ENCODE measurements at regions not wholly inside any gene's neighbourhood (a gene's known extent, or its start where the extent isn't known, plus 50 kb on each side); places are given as distances from the start of the nearest gene placed in this dataset.

DNA sequence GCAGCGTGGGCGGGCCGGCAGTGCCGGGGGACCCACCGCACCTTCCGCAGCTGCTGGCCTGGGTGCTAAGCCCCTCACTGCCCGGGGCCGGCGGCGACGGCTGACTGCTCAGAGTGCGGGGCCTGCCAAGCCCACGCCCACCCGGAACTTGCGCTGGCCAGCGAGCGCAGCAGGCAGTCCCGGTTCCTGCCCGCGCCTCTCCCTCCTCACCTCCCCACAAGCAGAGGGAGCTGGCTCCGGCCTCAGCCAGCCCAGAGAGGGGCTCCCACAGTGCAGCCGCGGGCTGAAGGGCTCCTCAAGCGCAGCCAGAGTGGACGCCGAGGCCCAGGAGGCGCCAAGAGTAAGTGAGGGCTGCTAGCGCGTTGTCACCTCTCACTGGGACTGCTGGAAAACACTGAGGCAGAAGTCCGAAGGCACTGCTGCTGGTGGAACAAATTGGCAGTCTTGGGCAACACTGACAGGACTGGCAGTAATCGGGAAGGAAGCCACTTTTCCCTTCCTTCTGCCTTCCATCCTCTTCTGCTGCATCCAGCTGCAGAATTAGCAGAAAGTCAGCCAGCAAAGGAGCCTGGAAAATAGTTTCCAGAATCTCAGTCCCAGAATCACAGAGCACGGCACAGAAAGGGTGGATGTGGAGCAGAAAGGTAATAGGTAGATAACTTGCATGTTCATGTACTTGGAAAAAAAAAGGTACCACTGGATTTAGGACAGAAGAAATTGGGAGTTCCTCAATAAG is 179.4 kb upstream of the FN1 start:
- no peak for DNase-seq

DNA sequence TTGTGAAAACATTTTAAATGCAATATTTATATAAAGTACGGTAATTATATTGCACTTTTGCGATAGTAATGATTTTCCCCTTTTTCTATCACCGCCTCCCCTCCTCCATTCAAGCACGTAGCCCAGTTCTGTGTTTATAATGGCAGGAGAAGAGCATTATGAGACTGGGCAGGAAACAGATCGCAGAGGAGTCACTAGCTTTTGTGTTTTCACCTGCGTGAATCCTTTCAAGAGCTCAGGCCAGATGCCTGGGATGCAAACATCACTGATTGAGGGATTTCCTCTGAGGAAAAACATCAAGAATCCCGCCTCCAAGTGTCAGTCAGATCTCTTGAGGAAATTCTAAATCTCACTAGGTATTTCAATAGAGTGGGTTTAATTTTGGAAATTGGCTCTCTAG is 178.4 kb upstream of the FN1 start:
- DNase-seq: no peak

GRCh38 chr2:215613888-215614287 is 178.0 kb upstream of the FN1 start:
- DNase-seq: no peak

DNA sequence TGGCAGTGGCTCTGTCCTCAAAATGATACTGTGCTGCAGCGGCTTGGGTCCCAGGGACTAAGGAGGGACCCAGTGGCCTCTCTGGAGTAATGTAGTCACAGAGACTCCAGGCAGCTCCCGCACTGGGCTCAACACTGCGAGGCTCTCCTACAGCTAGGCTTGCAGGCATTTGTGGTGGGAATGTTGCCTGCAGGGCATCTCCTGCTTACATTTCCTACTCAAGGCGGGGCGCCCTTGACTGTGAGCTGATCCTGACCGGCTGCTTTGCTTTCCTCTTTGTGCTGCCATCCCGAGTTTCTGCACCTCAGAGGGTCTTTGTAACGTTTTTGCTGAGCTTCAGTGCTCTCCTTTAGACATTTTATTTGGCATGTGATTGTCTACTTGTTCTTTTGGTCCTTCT is 177.4 kb upstream of the FN1 start:
- DNase-seq: no peak

- no peak for DNase-seq
These were observed 176.9 kb upstream of the FN1 start for GRCh38 chr2:215612786-215613185.

DNA sequence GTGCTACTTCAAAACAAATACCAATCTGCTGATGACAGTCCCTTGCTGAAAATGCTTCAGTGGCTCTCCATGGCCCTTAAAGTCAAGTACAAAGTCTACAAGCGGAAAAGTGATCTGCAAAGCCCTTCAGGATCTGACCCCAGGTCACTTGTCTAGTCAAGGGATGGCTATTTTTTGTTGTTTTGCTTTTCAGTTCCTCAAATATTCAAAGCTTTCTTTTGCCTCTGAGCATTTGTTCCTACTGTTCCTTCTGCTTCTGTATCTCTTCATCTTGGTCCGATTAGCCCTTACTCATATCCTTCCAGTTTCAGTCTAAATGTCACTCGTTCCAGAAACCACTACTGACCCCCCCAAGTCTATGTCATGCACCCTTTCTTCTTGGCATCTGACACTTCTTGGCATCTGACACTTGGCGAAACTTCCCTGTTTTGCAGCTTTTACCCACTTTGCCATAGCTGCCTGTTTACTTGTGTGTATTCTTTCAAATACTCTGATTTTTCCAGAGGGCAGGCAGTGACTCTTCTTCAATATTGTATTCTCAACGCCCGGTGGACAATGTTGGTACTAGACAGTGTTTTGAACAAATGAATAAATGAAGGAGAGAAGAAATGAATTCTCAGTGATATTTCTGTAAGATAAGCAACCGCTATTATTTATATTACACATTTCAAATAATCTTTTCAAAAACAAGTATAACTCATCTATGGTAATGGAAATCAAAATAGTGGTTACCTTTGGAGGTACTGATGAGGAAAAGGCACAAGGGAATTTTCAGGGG is 175.9 kb upstream of the FN1 start:
- DNase-seq: no peak

GRCh38 chr2:215609089-215610032 is 173.5 kb upstream of the FN1 start:
- no peak for DNase-seq

DNA sequence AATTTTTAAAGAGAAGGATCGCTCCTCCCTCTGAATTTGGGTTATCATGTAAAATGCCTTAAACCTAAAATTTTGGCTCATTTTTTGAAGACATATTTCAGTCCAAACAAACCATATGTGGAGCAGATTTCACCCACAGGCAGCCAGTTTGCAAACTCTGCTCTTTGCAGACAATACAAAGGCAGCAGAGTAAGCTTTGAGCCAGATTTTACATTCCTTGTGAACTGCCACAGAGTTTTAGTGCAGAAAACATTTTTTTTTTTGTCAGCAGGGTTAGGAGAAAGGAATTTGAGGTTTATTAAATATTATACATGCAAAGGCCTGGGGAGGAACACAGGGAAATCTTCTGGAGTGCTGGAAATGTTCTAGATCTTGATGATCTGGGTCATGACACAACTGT is 171.9 kb upstream of the FN1 start:
- DNase-seq: no peak

GRCh38 chr2:215606219-215606618 is 170.4 kb upstream of the FN1 start:
- no peak for DNase-seq

DNA sequence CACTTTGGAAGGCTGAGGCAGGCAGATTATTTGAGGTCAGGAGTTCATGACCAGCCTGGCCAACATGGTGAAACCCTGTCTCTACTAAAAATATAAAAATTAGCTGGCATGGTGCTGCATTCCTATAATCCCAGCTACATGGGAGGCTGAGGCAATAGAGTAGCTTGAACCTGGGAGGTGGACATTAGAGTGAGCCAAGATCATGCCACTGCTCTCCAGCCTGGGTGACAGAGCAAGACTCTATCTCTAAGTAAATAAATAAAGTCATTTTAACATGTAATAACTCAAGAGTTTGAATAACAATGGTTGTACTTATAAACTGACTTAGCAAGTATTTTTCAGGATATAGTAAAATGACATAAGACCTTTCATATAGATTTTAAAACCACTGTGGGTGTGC is 169.3 kb upstream of the FN1 start:
- no peak for DNase-seq

- no peak for DNase-seq
These were observed 168.7 kb upstream of the FN1 start for GRCh38 chr2:215604606-215605005.

- no peak for DNase-seq
These were observed 167.6 kb upstream of the FN1 start for GRCh38 chr2:215603440-215603839.

DNA sequence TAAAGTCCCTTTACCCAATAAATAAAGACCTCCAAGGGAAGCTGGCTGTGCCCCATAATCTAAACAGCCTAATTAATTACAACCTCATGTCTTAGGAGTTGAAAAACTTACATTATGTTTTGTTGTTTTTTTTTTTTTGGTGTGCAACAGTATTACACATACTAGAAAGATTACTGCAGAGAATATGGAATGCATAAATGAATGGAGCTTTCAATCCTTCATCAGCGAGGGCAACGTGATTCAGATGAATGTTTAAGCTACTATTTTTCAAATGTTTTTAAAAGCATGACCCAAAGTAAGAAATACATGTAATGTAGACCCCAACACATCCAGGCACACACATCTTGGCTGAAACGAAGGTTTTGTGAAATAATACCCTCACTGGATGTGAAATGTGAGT is 167.1 kb upstream of the FN1 start:
- no peak for DNase-seq

DNA sequence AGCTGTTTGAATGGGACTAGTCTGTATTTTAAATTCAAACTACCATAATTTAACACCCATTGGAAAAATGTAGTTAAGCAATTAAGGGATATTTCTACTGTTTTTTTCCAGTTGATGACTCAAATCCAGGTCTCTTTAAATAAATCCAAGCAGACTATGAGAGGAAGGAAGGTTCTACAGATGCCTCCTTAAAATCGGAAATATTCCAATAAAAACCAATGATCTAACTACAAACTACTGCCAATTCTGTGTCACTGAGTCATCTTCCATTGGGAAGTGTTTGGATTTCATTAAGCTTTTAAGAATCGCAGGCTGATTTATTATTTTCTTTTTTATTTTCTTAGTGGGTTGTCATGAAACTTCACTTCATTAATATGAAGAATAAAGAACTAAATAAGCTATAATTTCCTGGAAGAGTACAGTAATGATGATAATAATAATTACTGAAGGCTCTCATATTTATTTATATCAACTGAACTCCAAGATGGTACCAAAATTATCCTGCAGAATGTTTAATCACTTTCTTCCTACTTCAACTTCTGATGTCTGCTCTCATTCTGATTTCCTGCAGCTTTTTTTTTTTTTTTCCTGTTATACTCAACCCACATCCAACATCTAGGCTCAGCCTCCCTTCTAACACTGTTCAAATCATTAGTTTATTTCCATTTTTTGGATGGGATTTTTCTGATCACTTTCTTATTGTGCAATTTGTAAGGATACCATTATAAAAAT is 166.3 kb upstream of the FN1 start:
- no peak for DNase-seq

GRCh38 chr2:215601526-215601925 is 165.7 kb upstream of the FN1 start:
- no peak for DNase-seq

DNA sequence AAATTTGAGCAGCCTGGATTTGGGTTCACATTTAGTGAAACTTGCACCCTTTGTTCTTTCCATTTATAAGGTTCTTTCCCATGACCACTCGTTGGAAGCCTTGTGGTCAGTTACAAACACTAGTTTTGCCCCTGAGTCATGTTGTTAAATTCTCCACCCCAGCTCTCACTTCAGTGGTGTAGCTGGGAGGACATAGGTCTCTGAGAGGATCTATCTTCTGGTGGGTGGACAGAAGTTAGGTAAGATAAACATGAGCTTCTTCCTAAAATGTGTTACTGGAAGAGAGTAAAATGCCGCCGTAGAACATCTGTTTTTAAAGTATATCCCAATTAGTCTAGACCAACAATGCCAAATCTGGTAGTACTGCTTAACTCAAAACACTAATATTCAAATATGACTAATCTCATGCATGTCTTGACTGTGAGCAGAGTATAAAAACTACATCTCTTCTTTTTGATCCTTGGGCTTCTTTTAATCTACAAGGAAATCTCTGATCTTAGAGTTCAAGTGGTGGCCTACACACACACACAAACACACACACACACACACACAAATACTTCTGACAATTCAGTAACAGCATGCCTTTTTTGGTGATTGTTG is 162.6 kb upstream of the FN1 start:
- DNase-seq: no peak

- no peak for DNase-seq
These were observed 161.7 kb upstream of the FN1 start for GRCh38 chr2:215597577-215597976.

DNA sequence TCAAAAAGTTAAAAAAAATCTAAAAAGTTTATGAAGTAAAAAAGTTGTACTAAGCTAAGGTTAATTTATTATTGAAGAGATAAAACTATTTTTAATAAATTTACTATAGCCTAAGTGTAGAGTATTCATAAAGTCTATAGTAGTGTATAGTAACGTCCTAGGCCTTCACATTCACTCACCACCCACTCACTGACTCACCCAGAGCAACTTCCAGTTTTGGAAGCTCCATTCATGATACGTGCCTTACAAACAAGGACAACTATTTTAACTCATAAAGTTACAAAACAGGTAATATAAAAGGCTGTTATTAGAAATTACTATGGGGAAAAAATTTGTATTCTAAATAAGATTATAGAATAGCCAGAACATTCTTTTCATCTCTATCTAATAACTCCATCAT is 158.9 kb upstream of the FN1 start:
- DNase-seq: no peak

GRCh38 chr2:215590010-215590745 is 154.3 kb upstream of the FN1 start:
- no peak for DNase-seq

DNA sequence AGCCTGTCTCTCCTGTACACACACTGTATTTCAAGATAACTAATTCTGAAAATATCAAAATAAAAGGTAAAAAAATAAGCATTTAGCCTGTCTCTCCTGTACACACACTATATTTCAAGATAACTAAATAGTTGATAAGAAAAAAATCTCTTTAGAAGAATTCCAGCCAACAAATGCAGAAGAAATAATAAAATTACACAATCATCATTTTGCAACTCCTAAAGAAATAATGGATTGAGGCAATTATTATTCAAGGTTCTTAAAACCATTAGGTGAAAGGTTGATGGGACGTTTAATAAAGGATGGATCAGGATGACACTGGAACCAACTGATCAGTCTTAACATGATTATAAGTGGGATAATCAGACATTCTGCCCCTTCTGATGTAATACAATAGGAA is 148.0 kb upstream of the FN1 start:
- no peak for DNase-seq

DNA sequence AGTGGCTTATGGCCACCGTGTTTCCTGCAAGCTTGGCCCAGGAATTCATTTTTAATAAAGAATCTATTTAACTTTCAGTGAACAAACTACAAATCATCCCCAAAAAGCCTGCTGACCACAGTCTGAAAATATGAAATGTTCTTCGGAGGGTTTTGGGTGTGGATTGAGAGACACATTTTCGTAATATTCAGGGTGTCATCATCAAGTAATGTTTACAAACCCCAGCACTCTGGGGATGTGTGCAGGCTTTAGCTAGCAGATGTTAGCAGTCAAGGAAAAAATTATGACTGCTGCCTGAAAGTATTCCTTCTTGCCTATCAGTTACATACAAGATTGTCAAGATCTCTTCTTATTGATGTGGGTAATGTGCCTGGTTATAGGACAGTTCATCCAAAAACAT is 143.9 kb upstream of the FN1 start:
- no peak for DNase-seq

- no peak for DNase-seq
These were observed 141.5 kb upstream of the FN1 start for GRCh38 chr2:215577356-215577755.

Data from T-helper 2 cell (primary cell).